Epithelial cell of proximal tubule (primary cell): ENCODE measurements at regions not wholly inside any gene's neighbourhood (a gene's known extent, or its start where the extent isn't known, plus 50 kb on each side); places are given as distances from the start of the nearest gene placed in this dataset.
A peak's percentile ranks its signal among the peaks of the same experiment; 100 is the strongest.

Experiments used
- DNase-seq: peaks from one replicate; pipeline ENCODE4 v3.0.0-alpha.2; 2011; ENCODE audit warnings: low read depth
- H3K4me3 ChIP-seq: 2 replicates; pipeline ENCODE4 v1.5.1; 2011; ENCODE audit warnings: low read depth, mild to moderate bottlenecking, low read length
- CTCF ChIP-seq: conservative IDR thresholded peaks from 2 replicates; pipeline ENCODE4 v1.5.1; 2012; ENCODE audit warnings: low read depth, mild to moderate bottlenecking, low read length

GRCh38 chr10:3452683-3453361 lies 280.2 kb upstream of the PITRM1 start:
- no peak overlapping the region for H3K4me3 ChIP-seq
- DNase-seq, result peak; percentile 78

GRCh38 chr10:3452173-3452626 lies 279.6 kb upstream of the PITRM1 start:
- peak; percentile 29 for TF ChIP-seq CTCF
- DNase-seq, result no peak
- no peak overlapping the region for H3K4me3 ChIP-seq

More at GRCh38 chr10:3452683-3453361, 280.2 kb upstream of the PITRM1 start:
- no peak for TF ChIP-seq CTCF

DNA sequence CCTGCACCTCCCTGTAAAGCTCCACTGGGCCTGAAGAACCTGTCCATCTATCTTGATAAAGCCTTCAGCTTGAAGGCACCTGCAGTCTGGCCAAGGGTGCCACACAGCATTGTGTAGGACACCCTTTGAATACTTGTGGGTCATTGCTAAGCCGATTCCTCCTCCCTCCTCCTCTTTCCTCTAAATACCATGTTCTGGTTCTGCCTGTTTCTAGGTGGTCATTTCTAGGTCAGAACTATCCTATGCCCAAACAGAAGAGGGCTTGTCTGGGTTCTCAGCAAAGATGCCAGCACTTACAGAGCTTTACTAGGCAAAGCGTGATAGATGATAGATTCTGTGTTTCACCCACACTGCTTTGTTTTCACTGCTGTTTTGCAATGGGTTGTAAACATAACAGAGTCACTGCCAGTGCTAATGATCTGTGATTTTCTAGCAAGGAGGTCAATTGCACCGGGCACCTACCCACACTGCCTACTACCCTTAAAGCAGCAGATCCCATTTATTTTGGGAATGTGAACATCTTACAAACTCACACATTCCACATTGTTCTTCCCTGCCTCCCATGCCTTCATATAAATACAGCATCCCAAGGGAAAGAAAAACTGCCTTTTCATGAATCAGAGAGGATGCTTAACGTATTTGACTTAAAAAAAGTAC lies 279.1 kb upstream of the PITRM1 start:
- TF ChIP-seq CTCF, result no peak
- H3K4me3 ChIP-seq, result no peak overlapping the region
- peak; percentile 25 for DNase-seq

DNA sequence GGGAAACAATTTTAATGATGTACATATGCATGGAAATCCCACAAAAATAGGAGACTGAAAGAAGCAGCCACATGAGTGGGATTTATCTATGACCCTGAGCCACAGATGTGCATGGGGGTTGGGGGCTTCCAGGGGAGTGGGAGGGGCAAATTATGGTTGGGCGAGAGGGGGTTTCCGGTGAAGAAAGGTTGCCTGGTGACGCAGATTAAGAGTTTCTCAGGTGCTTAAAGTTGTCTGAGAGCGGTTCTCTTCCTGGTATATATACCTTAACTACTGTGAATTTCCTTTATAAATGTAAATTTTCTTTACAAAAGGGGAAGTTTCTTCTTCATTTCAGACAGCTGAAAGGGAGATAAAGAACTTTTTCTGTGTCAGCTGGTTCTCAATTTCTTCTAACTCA lies 273.6 kb upstream of the PITRM1 start:
- TF ChIP-seq CTCF, result no peak
- DNase-seq, result no peak
- no peak overlapping the region for H3K4me3 ChIP-seq

- no peak for TF ChIP-seq CTCF
- no peak for DNase-seq
- no peak overlapping the region for H3K4me3 ChIP-seq
These were observed 273.1 kb upstream of the PITRM1 start for GRCh38 chr10:3445648-3446047.

DNA sequence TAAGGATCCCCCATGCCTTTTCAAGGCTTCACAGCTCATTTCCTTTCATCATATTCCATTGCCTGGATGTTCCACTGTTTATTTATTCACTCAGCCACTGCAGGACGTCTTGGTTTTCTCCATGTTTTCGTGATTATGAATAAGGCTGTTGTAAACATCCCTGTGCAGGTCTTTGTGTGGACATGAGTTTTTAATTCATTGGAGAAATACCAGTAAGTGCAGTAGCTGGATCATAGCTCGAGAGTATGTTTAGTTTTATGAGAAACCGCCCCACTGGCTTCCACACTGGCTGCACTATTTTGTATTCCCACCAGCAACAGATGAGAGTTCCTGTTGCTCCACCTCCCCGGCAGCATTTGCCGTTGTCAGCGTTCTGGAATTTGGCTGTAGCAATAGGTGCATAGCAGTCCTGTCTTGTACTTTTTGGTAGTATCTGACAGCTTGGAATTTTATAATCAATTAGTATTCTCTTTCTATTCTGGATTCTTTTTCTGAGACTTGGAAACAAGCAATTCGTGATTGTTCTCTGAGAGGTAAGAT lies 269.9 kb upstream of the PITRM1 start:
- TF ChIP-seq CTCF, result no peak
- no peak for DNase-seq
- no peak overlapping the region for H3K4me3 ChIP-seq
